ENCODE measurements at regions not wholly inside any gene's neighbourhood (a gene's known extent, or its start where the extent isn't known, plus 50 kb on each side); places are given as distances from the start of the nearest gene placed in this dataset.

GRCh38 chr2:165033402-165033801 is 78.1 kb upstream of the SLC38A11 start:
- H3K4me2 ChIP-seq: no peak overlapping the region
- H3K4me1 ChIP-seq: no peaks in the 10 kb centered on the region
- H4K20me1 ChIP-seq: no peaks in the 10 kb centered on the region
- no peak for TF ChIP-seq Cebpa-rat (IDR thresholded peaks at IDR 0.05)
- H3K9me3 ChIP-seq (replicated peaks in 1 of 11): no peaks in the 10 kb centered on the region
- no peak overlapping the region for H3K9ac ChIP-seq
- H3K4me3 ChIP-seq: no peak overlapping the region
- no peaks in the 10 kb centered on the region for H3K36me3 ChIP-seq
- H3K27ac ChIP-seq: no peak overlapping the region
- no peaks in the 10 kb centered on the region for H3K27me3 ChIP-seq

GRCh38 chr2:165032559-165032958 is 77.2 kb upstream of the SLC38A11 start:
- no peaks in the 10 kb centered on the region for H3K27me3 ChIP-seq
- no peaks in the 10 kb centered on the region for H3K36me3 ChIP-seq
- H3K9me3 ChIP-seq (replicated peaks in 1 of 11): no peaks in the 10 kb centered on the region
- H3K4me3 ChIP-seq: no peak overlapping the region
- no peak overlapping the region for H3K27ac ChIP-seq
- H4K20me1 ChIP-seq: no peaks in the 10 kb centered on the region
- H3K4me2 ChIP-seq: no peak overlapping the region
- H3K4me1 ChIP-seq: no peaks in the 10 kb centered on the region
- H3K9ac ChIP-seq: no peak overlapping the region
- TF ChIP-seq Cebpa-rat (IDR thresholded peaks at IDR 0.05): no peak

GRCh38 chr2:165024199-165024598 is 68.9 kb upstream of the SLC38A11 start:
- Histone ChIP-seq H3K4me2 (no peak overlapping the region), H3K9ac (no peak overlapping the region), H3K27ac (no peak overlapping the region), H3K4me1 (no peaks in the 10 kb centered on the region), H3K36me3 (no peaks in the 10 kb centered on the region), H3K27me3 (no peaks in the 10 kb centered on the region), H4K20me1 (no peaks in the 10 kb centered on the region), H3K4me3 (no peak overlapping the region), H3K9me3 (replicated peaks in 1 of 11) (no peaks in the 10 kb centered on the region)
- TF ChIP-seq Cebpa-rat (IDR thresholded peaks at IDR 0.05): no peak

DNA sequence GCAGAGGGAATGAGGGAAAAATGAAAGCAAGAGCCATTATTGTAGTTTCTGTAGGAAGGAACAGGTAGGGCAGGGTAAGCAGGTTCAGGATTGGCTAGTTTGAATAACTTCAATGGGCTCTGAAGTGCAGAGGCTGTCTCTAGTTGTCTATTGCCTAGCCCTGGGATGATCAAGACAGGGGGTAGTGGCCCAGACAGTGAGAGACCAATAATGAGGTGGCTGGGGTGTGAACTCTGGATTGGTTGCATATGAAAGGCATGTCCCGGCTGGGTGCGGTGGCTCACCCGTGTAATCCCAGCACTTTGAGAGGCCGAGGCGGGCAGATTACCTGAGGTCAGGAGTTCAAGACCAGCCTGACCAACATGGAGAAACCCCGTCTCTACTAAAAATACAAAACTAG is 67.5 kb upstream of the SLC38A11 start:
- no peaks in the 10 kb centered on the region for H4K20me1 ChIP-seq
- no peaks in the 10 kb centered on the region for H3K9me3 ChIP-seq (replicated peaks in 1 of 11)
- TF ChIP-seq Cebpa-rat (IDR thresholded peaks at IDR 0.05): no peak
- no peak overlapping the region for H3K4me3 ChIP-seq
- H3K9ac ChIP-seq: no peak overlapping the region
- H3K4me2 ChIP-seq: no peak overlapping the region
- no peaks in the 10 kb centered on the region for H3K4me1 ChIP-seq
- H3K27ac ChIP-seq: no peak overlapping the region
- H3K36me3 ChIP-seq: no peaks in the 10 kb centered on the region
- H3K27me3 ChIP-seq: no peaks in the 10 kb centered on the region

DNA sequence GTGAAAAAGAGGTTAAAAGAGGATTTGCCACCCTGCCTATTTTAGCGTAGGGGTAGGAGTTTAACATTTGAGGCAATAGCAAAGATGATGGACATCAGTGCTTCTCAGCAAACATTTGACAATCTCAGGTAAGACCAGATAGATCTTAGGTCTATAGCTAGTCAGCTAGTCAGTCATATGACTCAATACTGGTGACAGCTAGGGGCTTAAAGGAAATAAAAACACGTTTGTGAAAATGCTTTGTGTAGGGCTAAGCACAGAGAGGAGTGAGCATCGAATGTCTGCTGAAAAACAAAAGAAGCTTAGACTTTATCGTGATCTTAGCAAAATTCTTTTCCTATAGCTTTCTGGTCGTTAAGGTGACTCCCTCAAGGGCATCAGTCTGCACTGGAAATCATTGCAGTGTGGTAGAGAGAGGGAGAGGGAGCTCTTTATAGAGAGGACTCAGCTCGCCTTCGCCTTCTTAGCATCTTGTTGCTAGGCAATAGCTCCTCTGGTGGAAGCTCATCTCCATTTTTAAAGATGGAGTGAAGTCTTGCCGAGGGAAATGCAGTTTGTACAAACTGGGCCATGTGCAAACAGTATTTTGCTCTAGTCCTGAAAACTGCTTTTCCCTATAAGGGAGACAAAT is 62.8 kb upstream of the SLC38A11 start:
- Histone ChIP-seq H3K9ac (no peak overlapping the region), H4K20me1 (no peaks in the 10 kb centered on the region; a peak in 1 of 22 replicates), H3K9me3 (replicated peaks in 1 of 11) (no peaks in the 10 kb centered on the region), H3K4me3 (no peak overlapping the region), H3K4me2 (no peak overlapping the region), H3K27ac (no peak overlapping the region), H3K4me1 (peaks cover 0 to 25% (median 8%) of the 10 kb centered on the region in 10 experiments; a peak in 16 of 20 replicates), H3K36me3 (no peaks in the 10 kb centered on the region), H3K27me3 (no peaks in the 10 kb centered on the region)
- TF ChIP-seq Cebpa-rat (IDR thresholded peaks at IDR 0.05): no peak

DNA sequence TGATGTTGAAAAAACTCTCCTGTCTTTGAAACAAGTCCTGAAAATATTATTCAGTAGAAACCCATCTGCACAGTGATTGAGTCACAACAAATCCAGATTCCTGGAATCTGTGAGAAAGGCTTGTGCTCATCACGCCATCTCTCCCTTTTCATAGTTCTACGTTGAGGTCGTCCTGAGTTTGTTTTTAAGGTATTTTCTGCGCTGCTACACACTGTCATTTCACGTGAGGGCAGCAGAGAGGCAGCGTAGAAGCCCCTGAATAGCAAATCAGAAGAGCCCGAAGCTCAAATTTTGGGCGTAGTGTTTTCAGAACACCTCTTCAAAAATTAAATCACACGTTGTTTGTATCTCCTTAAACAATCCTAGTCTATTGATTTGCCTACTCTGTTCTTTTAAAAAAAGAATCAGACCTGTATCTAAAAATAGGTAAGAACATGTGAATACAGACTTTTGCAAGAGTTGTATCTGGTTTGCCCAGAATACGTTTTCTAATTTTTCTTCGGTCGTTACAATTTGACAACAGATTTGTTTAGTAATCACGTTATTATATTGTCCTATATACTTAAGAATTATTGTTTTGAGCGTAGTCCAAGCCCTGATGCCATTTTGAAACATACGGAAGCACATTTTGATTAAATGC is 61.6 kb upstream of the SLC38A11 start:
- no peaks in the 10 kb centered on the region for H3K9me3 ChIP-seq (replicated peaks in 1 of 11)
- H3K27me3 ChIP-seq: no peaks in the 10 kb centered on the region
- H3K9ac ChIP-seq: no peak overlapping the region
- peaks cover 0 to 28% (median 8%) of the 10 kb centered on the region in 10 experiments; a peak in 16 of 20 replicates for H3K4me1 ChIP-seq
- H3K4me2 ChIP-seq: peak overlapping the region in 10 of 11 experiments; percentile 8 to 50 (median 27); a peak in 15 of 22 replicates
- no peaks in the 10 kb centered on the region; a peak in 1 of 22 replicates for H4K20me1 ChIP-seq
- H3K36me3 ChIP-seq: no peaks in the 10 kb centered on the region
- TF ChIP-seq Cebpa-rat (IDR thresholded peaks at IDR 0.05): no peak
- H3K27ac ChIP-seq: no peak overlapping the region
- H3K4me3 ChIP-seq: no peak overlapping the region

GRCh38 chr2:165015052-165015642 is 59.8 kb upstream of the SLC38A11 start:
- TF ChIP-seq Cebpa-rat (IDR thresholded peaks at IDR 0.05): no peak
- H3K27me3 ChIP-seq: no peaks in the 10 kb centered on the region
- H3K36me3 ChIP-seq: no peaks in the 10 kb centered on the region
- H3K9me3 ChIP-seq (replicated peaks in 1 of 11): no peaks in the 10 kb centered on the region
- peaks cover 0 to 28% (median 8%) of the 10 kb centered on the region in 10 experiments; a peak in 16 of 20 replicates for H3K4me1 ChIP-seq
- H3K9ac ChIP-seq: no peak overlapping the region
- no peak overlapping the region for H3K4me2 ChIP-seq
- H3K27ac ChIP-seq: no peak overlapping the region
- H4K20me1 ChIP-seq: no peaks in the 10 kb centered on the region; a peak in 1 of 22 replicates
- no peak overlapping the region for H3K4me3 ChIP-seq

DNA sequence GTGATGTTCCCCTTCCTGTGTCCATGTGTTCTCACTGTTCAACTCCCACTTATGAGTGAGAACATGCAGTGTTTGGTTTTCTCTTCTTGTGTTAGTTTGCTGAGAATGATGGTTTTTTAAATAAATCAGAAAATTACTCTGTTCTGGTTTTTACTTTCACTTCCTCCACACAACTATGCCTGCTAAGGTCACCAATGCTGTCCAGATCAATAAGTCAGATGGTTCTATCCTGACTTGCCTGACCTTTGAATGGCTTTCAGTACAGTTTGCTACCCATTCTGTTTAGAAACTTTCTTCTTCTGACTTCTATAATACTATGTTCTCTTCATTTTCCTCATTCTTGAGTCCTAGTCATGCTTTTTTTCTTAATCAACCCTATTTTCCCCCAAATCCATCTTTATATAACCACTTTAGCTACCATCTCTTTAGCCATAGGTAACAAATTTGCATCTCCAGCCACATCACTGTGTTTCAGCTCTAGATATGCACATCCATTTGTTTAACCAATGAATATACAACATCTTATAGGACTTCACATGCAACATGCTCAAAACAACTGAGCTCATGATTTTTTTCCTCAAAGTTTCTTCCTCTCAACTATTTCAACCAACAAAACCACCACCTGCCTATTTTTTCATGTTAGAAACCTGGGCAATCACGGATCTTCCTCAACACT is 58.8 kb upstream of the SLC38A11 start:
- Histone ChIP-seq H3K9ac (no peak overlapping the region), H3K4me2 (peak overlapping the region in 2 of 11 experiments; percentile 18 to 38; a peak in 2 of 22 replicates), H3K4me3 (no peak overlapping the region), H4K20me1 (no peaks in the 10 kb centered on the region; a peak in 1 of 22 replicates), H3K4me1 (peaks cover 0 to 28% (median 8%) of the 10 kb centered on the region in 10 experiments; a peak in 16 of 20 replicates), H3K9me3 (replicated peaks in 1 of 11) (no peaks in the 10 kb centered on the region), H3K27me3 (no peaks in the 10 kb centered on the region), H3K36me3 (no peaks in the 10 kb centered on the region), H3K27ac (no peak overlapping the region)
- no peak for TF ChIP-seq Cebpa-rat (IDR thresholded peaks at IDR 0.05)

DNA sequence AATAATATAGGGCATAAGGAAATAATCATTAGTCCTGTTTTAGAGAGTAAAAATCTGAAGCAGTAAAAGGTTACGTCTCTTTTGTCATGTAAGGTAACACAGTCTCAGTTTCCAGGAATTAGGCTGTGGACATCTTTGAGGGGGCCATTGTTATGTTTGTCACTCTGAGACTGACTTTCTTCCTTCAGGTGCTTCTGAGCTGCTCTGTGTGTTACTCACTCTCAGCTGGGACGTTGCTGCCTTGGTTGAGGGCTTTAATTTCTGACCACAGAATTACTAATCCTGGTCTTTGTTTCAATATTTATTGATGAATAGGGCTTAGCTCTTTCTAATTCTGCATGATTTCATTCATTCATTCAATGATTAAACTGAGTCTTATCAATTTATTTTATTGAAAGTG is 55.9 kb upstream of the SLC38A11 start:
- no peaks in the 10 kb centered on the region for H3K9me3 ChIP-seq (replicated peaks in 1 of 11)
- H3K4me1 ChIP-seq: peaks cover 0 to 30% (median 2%) of the 10 kb centered on the region in 10 experiments; a peak in 15 of 20 replicates
- no peaks in the 10 kb centered on the region; a peak in 1 of 22 replicates for H4K20me1 ChIP-seq
- H3K36me3 ChIP-seq: no peaks in the 10 kb centered on the region
- no peak overlapping the region for H3K27ac ChIP-seq
- H3K9ac ChIP-seq: no peak overlapping the region
- H3K4me3 ChIP-seq: no peak overlapping the region
- TF ChIP-seq Cebpa-rat (IDR thresholded peaks at IDR 0.05): no peak
- H3K27me3 ChIP-seq: no peaks in the 10 kb centered on the region
- no peak overlapping the region for H3K4me2 ChIP-seq
